GM23338 (cell line): ENCODE measurements at regions not wholly inside any gene's neighbourhood (a gene's known extent, or its start where the extent isn't known, plus 50 kb on each side); places are given as distances from the start of the nearest gene placed in this dataset.

Source experiments
- CTCF ChIP-seq, 2 experiments: fragments of 200-600 bp in 1 of 2; sonication (generic) in 1 of 2; conservative IDR thresholded peaks; 2 replicates each; pipeline versions ENCODE4 v1.5.1 to v1.6.1; 2016 to 2017; ENCODE audit warnings: antibody characterized with exemption in 2 of 2, low read depth in 2 of 2, mild to moderate bottlenecking in 2 of 2, moderate library complexity in 1 of 2
- EZH2phosphoT487 ChIP-seq: fragments of 200-600 bp; sonication (generic); IDR thresholded peaks from one replicate; pipeline ENCODE4 v1.8.1; 2018; ENCODE audit warnings: antibody characterized with exemption; ENCODE audit not compliant: unreplicated experiment
- POLR2AphosphoS5 ChIP-seq: IDR thresholded peaks from 2 replicates; pipeline ENCODE4 v1.6.1; 2016; ENCODE audit warnings: antibody characterized with exemption, low read depth
- TF ChIP-seq, protein P1 (sequence below): IDR thresholded peaks from one replicate; pipeline ENCODE4 v1.6.1; 2018; ENCODE audit warnings: antibody characterized with exemption; ENCODE audit not compliant: unreplicated experiment

DNA sequence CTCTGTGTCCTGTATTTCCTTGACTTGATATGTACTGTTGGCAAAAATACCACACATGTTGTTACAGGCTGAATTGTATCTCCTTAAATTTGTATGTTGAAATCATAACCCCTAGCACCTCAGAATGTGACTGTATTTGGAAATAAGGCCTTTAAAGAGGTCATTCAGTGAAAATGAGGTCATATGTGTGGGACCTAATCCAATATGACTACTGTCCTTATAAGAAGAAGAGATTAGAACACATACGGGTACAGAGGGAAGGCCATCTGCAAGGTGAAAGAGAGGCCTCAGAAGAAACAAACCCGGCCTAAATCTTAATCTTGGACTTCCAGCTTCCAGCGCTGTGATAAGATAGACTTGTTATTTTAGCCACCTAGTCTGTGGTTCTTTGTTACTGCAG, 202.5 kb downstream of the NUFIP1 start:
- no peak for TF ChIP-seq CTCF (conservative IDR thresholded peaks at IDR 0.05; ENCODE audit: low read depth in 2 of 2)
- no peak for TF ChIP-seq POLR2AphosphoS5
- TF ChIP-seq EZH2phosphoT487, result no peak
- TF ChIP-seq, protein P1, sequence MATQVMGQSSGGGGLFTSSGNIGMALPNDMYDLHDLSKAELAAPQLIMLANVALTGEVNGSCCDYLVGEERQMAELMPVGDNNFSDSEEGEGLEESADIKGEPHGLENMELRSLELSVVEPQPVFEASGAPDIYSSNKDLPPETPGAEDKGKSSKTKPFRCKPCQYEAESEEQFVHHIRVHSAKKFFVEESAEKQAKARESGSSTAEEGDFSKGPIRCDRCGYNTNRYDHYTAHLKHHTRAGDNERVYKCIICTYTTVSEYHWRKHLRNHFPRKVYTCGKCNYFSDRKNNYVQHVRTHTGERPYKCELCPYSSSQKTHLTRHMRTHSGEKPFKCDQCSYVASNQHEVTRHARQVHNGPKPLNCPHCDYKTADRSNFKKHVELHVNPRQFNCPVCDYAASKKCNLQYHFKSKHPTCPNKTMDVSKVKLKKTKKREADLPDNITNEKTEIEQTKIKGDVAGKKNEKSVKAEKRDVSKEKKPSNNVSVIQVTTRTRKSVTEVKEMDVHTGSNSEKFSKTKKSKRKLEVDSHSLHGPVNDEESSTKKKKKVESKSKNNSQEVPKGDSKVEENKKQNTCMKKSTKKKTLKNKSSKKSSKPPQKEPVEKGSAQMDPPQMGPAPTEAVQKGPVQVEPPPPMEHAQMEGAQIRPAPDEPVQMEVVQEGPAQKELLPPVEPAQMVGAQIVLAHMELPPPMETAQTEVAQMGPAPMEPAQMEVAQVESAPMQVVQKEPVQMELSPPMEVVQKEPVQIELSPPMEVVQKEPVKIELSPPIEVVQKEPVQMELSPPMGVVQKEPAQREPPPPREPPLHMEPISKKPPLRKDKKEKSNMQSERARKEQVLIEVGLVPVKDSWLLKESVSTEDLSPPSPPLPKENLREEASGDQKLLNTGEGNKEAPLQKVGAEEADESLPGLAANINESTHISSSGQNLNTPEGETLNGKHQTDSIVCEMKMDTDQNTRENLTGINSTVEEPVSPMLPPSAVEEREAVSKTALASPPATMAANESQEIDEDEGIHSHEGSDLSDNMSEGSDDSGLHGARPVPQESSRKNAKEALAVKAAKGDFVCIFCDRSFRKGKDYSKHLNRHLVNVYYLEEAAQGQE, result no peak
